Stimulated activated CD8-positive, alpha-beta memory T cell treated with anti-CD3 and anti-CD28 coated beads, Interleukin-15, amount 100 ng/mL, for 24 hours (primary cell): ENCODE measurements at regions not wholly inside any gene's neighbourhood (a gene's known extent, or its start where the extent isn't known, plus 50 kb on each side); places are given as distances from the start of the nearest gene placed in this dataset.

ENCODE experiments used
- DNase-seq: peaks from one replicate; pipeline ENCODE4 v3.0.0-alpha.2; 2020; ENCODE audit warnings: low read depth

DNA sequence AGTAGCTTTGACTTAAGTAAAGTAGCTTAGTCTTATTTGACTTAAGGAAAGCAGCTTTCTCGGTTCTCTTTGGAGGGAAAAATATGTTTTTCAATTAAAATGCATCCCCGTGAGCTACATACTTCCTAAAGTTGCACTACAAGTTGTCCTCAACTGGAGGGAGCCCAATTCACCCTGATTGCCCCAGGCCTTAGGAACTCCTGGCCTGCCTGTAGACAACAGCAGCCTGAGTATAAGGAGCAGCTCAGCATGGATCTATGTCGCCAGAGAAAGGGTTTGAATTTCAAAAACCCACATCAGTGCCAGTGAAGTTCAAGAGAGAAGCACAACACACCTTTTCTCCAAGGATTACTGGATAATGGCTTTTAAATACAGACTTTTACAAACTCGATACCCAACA, 772.0 kb downstream of the TNS3 start:
- DNase-seq: no peak

DNA sequence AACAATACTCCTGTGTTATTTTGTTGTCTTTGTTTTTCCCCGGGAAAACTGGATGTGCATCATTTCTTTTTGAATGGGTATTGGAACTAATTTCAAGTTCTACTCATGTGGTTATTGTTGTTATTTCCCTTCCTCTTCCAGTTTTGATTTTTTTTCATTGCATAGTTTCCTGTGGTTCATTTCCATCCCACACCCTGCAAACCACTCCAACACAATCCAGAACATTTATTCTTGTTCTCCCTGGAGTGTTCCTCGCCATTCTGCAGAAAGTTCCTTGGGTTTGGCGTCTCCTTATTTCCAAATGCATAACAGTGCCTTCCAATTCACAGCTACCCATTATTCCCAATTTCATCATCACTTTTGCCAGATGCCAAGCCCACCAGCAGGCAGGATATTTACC, 775.1 kb downstream of the TNS3 start:
- no peak for DNase-seq

DNA sequence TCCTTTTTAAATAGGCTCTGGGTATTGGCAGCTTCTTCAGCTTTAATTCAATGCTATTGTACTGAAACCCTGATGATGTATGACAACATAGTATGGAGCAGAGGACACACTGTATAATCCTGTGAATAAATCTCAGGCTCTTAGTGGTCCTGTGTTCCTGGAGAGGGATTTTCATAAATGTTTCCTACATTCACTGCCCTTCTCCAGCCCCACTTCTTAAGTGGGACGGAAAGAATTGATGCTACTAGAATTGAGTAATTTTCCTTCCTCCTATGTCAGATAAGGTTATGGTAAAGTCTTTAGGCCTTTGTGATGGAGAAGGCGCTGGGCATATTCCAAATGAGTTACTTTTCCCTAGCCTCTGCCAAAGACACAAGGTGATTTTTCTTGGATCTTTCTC, 779.4 kb downstream of the TNS3 start:
- no peak for DNase-seq

GRCh38 chr7:46791188-46791587, 790.7 kb downstream of the TNS3 start:
- DNase-seq: no peak

GRCh38 chr7:46786995-46787394, 794.9 kb downstream of the TNS3 start:
- DNase-seq: no peak

GRCh38 chr7:46786221-46786954, 795.5 kb downstream of the TNS3 start:
- no peak for DNase-seq

- DNase-seq: no peak
Observed at GRCh38 chr7:46784732-46785131, 797.2 kb downstream of the TNS3 start.

DNA sequence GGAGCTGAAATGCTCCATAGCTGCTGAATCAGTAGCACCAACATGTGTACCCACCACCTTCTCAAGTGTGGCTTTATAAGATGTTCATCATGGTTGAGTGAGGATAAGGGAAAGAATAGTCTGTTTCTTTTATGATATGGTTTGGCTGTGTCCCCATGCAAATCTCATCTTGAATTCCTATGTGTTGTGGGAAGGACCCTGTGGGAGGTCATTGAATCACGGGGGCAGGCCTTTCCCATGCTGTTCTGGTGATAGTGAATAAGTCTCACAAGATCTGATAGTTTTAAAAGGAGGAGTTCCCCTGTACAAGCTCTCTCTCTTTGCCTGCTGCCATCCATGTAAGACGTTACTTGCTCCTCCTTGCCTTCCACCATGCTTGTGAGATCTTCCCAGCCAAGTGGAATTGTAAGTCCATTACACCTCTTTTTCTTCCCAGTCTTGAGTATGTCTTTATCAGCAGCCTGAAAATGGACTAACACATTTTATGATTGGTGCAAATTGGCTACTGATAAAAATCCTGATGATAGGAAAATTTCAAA, 799.9 kb downstream of the TNS3 start:
- no peak for DNase-seq

DNA sequence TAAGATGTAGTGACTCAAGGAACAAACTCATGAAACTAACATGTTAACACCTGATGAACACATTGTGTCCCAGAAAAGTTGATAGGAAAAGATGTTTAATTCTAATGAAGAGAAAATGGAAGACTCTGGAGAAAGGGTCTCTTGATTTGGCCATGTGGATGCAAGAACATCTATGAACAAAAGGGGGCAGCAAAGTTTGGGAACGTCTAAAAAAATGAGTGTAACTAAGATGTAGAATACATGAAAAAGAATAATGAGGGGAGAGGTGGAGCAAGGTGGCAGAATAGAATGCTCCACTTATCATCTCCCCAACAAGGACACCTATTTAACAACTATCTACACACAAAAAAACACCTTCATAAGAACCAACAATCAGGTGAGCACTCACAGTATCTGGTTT, 805.1 kb downstream of the TNS3 start:
- no peak for DNase-seq

GRCh38 chr7:46775776-46776175, 806.1 kb downstream of the TNS3 start:
- DNase-seq: no peak

DNA sequence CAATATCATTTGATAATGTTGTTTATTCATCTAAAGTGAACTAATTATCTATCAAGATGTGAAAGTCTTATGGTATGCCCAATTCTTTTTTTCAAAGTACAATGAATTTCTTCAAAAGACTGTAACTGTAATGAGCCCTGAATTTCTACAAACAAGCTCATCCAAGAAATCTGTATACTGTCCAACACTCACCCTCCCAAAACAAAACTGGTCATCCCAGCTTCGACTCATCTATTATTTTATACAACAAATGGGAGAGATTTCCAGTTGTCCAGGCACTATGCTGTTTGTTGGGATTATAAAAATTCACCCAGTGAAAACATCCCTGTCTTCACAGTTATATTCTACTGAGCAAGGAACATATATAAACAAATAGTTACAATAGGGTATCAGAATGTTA, 806.9 kb downstream of the TNS3 start:
- DNase-seq: no peak

GRCh38 chr7:46774515-46774914, 807.4 kb downstream of the TNS3 start:
- DNase-seq: no peak

- DNase-seq: no peak
Observed at GRCh38 chr7:46772776-46773175, 809.1 kb downstream of the TNS3 start.

DNA sequence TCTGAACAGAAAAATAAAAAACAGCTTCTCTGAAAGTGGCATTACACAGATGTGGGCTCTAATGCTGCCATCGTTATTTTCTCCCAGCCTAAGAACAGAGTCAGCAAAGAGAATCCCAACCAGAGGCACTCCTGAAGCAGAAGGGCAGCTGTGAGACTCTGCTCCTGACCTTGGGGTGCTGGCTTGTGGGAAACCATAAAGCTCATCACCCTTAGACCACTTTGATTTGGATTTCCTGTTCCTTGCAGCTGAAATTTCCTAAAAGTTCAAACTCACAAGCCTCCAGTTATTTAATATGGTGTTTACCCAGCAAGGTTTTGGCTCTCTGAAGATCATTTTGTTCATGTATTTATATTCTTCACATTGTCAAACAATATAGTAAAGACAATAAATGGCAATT, 814.8 kb downstream of the TNS3 start:
- DNase-seq: no peak

GRCh38 chr7:46764100-46764936, 817.6 kb downstream of the TNS3 start:
- DNase-seq: no peak

GRCh38 chr7:46763344-46763743, 818.6 kb downstream of the TNS3 start:
- no peak for DNase-seq

GRCh38 chr7:46759711-46760480, 822.0 kb downstream of the TNS3 start:
- DNase-seq: no peak

GRCh38 chr7:46756996-46757395, 824.9 kb downstream of the TNS3 start:
- DNase-seq: no peak

DNA sequence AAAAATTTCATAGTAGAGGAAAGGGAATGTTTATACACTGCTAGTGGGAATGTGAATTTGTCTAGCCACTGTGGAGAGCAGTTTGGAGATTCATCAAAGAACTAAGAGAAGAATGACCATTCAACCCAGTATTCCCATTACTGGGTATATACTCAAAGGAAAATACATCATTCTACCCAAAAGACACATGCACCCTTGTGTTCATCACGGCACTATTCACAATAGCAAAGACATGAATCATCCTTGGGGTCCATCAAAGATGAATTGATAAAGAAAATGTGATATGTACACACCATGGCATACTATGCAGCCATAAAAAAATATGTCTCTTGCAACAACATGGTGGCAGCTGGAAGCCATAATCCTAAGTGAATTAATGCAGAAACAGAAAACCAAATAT, 825.7 kb downstream of the TNS3 start:
- no peak for DNase-seq

DNA sequence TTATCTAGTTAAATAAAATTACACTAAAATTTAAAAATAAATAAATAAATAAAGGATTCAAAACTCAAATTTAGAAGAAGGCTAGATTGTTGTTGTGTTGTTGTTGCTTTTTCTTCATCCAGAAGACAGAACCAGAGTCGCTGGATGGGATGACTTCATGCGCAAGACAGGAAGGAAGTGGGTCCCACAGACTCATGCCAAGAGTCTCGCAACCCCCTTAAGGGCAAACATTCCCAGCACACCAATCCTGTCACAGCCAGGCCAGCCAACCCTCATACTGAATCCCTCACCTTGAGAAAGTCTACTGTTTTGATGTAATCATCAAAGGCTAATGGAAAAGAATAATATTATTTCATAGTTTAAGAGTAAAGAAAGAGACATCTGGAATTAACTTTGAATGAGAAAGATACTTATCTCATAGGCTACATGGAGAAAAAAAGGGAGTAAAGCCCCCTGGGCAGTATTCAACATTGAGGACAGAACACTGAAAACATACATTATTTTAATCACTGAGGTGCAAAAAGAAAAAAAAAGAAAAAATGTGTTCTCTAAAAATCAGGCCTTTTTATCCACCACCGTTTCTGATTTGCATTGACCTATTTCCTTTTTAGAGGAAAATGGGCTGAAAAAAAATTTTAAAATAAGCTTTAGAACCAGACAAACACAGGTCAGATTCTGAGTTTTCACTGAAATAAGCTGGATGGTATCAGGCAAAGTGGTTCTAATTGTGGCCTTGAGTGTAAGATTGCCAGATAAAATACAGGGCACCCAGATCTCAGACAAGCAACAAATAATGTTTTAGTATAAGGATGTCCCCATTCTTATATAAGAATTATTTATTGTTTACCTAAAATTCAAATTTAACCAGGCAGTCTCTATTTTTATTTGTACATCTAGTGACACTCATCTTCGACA, 826.5 kb downstream of the TNS3 start:
- no peak for DNase-seq

DNA sequence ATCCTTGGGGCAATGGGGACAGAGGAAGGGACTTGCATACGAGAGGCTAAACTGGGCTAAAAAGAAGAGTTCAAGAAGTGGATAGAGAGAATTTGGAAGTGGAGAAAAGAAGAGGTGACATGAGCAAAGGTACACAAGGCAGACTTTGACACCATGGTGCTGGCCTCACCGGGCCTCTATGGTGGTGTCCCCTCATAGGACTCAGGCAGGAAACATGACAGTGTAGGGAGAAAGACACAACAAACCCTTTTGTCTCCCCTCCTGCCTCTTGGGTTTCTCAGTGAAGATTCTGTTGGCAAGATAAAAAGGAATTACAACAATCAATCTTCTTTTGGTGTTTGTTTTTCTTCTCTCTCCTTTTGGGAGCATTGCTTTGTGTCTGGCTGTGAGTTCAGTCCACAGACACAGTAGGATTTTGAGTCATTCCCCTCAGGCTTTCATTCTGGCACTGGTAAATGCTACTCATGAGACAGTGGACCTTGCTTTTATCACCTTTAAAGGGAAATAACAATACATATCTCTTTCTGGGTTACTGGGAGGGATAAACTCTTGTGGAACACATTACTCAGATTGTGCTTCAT, 827.7 kb downstream of the TNS3 start:
- DNase-seq: no peak
